ENCODE measurements at regions not wholly inside any gene's neighbourhood (a gene's known extent, or its start where the extent isn't known, plus 50 kb on each side); places are given as distances from the start of the nearest gene placed in this dataset.

GRCh38 chrX:113369056-113369455 lies 528.4 kb upstream of the AMOT start:
- no peak for TF ChIP-seq IKZF1 (IDR thresholded peaks at IDR 0.05)
- TF ChIP-seq ZHX1 (CRISPR knock-in tag; IDR thresholded peaks at IDR 0.05; ENCODE audit: low read depth), result no peak
- TF ChIP-seq MBNL3 (CRISPR knock-in tag; conservative IDR thresholded peaks at IDR 0.05), result no peak
- TF ChIP-seq SOX13 (IDR thresholded peaks at IDR 0.05), result no peak
- no peak for TF ChIP-seq SOX13 (CRISPR knock-in tag; conservative IDR thresholded peaks at IDR 0.05 in 1 of 2, IDR thresholded peaks at IDR 0.05 in 1 of 2)
- TF ChIP-seq HNF4G (IDR thresholded peaks at IDR 0.05; ENCODE audit: borderline replicate concordance, low read depth, low read length), result no peak
- no peak for TF ChIP-seq HNF4G (CRISPR knock-in tag; IDR thresholded peaks at IDR 0.05; ENCODE audit: borderline replicate concordance, low read depth)
- no peak for TF ChIP-seq YEATS2 (CRISPR knock-in tag; IDR thresholded peaks at IDR 0.05; ENCODE audit: borderline replicate concordance)
- TF ChIP-seq ZNF331 (CRISPR knock-in tag; IDR thresholded peaks at IDR 0.05), result no peak
- no peak for TF ChIP-seq TFAP4 (IDR thresholded peaks at IDR 0.05; ENCODE audit: borderline replicate concordance, low read depth)
- TF ChIP-seq MAZ (IDR thresholded peaks at IDR 0.05; ENCODE audit: borderline replicate concordance, low read depth, low read length), result no peak
- TF ChIP-seq MAZ (CRISPR knock-in tag; IDR thresholded peaks at IDR 0.05; ENCODE audit: low read depth), result no peak
- no peak for TF ChIP-seq BCL6 (CRISPR knock-in tag; IDR thresholded peaks at IDR 0.05)
- TF ChIP-seq FOXO1 (CRISPR knock-in tag; IDR thresholded peaks at IDR 0.05), result no peak
- no peak for TF ChIP-seq SETDB1 (CRISPR knock-in tag; IDR thresholded peaks at IDR 0.05; ENCODE audit: borderline replicate concordance)
- TF ChIP-seq ZIK1 (CRISPR knock-in tag; IDR thresholded peaks at IDR 0.05; ENCODE audit: borderline replicate concordance, low read depth), result no peak
- no peak for TF ChIP-seq ARNT2 (CRISPR knock-in tag; IDR thresholded peaks at IDR 0.05; ENCODE audit: low read depth)
- TF ChIP-seq ZBTB34 (CRISPR knock-in tag; IDR thresholded peaks at IDR 0.05), result no peak
- no peaks in the 10 kb centered on the region for H3K79me2 ChIP-seq (ENCODE audit: insufficient read depth, low read length)
- intact Hi-C loops (cut with micrococcal nuclease; ENCODE audit: unreplicated experiment), result no loop called here
- ChIA-PET POLR2A (no interaction called here), CTCF (ENCODE audit: low intra/inter-chr PET ratio, low total read pairs) (no interaction called here)
- H3K4me1 ChIP-seq (ENCODE audit: insufficient read depth, low read length), result no peaks in the 10 kb centered on the region
- no peak overlapping the region for H3K9ac ChIP-seq (ENCODE audit: insufficient read depth, low read depth, low read length)
- no peaks in the 10 kb centered on the region for H3K27me3 ChIP-seq (ENCODE audit: control insufficient read depth in 1 of 2, insufficient read depth in 2 of 2, low read length in 2 of 2)
- no peak overlapping the region for H3K4me2 ChIP-seq (ENCODE audit: low read depth, low read length)
- no peak for DNase-seq (ENCODE audit: low spot score)
- no peak overlapping the region for H3K4me3 ChIP-seq (replicated peaks in 1 of 3; ENCODE audit: insufficient read depth in 1 of 3, low read depth in 2 of 3, low read length in 3 of 3)
- no TSS peak for BruUV-seq (replicated peaks)
- ATAC-seq, result no peak
- WGBS (ENCODE audit: low lambda C conversion rate), result 20% methylated on average over 3 of the region's 3 CpGs
- no peak overlapping the region for H3K27ac ChIP-seq (ENCODE audit: extremely low read length, insufficient read depth, low read length)
- in situ Hi-C loops (cut with HindIII; ENCODE audit: extremely low pct_ligation_motif_present, low pct_unique_long_range_greater_than_20kb), result no loop called here
- no peaks in the 10 kb centered on the region for H3K36me3 ChIP-seq (replicated peaks in 1 of 2; ENCODE audit: control insufficient read depth in 1 of 2, insufficient read depth in 2 of 2, low read length in 2 of 2)
- H2AFZ ChIP-seq (ENCODE audit: low read length), result no peak overlapping the region
- no peak for FAIRE-seq
- H3K9me3 ChIP-seq (ENCODE audit: low read length), result no peaks in the 10 kb centered on the region
- H4K20me1 ChIP-seq (ENCODE audit: insufficient read depth, low read length), result no peaks in the 10 kb centered on the region
